CD14-positive monocyte (primary cell): ENCODE measurements at regions not wholly inside any gene's neighbourhood (a gene's known extent, or its start where the extent isn't known, plus 50 kb on each side); places are given as distances from the start of the nearest gene placed in this dataset.

Experiments
- DNase-seq, 3 donors: peaks; one replicate each; pipeline ENCODE4 v3.0.0-alpha.2; 2011 to 2022
- H2AFZ ChIP-seq: 2 replicates; pipeline ENCODE4 v1.6.0; 2012; ENCODE audit warnings: mild to moderate bottlenecking, low read depth, low read length, inconsistent platforms; ENCODE audit not compliant: insufficient read depth, poor library complexity, severe bottlenecking
- H3K27ac ChIP-seq, 2 donors: 1 replicate in 1 of 2; 2 replicates in 1 of 2; pipeline ENCODE4 v1.5.1; 2012 to 2013; ENCODE audit warnings: low read length in 2 of 2, control low read depth in 1 of 2, inconsistent platforms in 1 of 2, low read depth in 1 of 2, mild to moderate bottlenecking in 1 of 2
- H3K27me3 ChIP-seq, 2 donors: one replicate each; pipeline versions ENCODE4 v1.6.0 to v1.6.1; 2011 to 2013; ENCODE audit warnings: low read length in 2 of 2; ENCODE audit not compliant: control insufficient read depth in 2 of 2, insufficient read depth in 2 of 2
- H3K36me3 ChIP-seq, 2 donors: replicated peaks in 1 of 2; 1 replicate in 1 of 2; 2 replicates in 1 of 2; pipeline versions ENCODE4 v1.5.1 to v1.6.1; 2012 to 2013; ENCODE audit warnings: low read length in 2 of 2, control low read depth in 1 of 2, inconsistent platforms in 1 of 2, mild to moderate bottlenecking in 1 of 2; ENCODE audit not compliant: insufficient read depth in 2 of 2, control insufficient read depth in 1 of 2
- H3K4me1 ChIP-seq, 2 donors: 1 replicate in 1 of 2; 2 replicates in 1 of 2; pipeline versions ENCODE4 v1.5.1 to v1.6.1; 2012 to 2013; ENCODE audit warnings: low read length in 2 of 2, control low read depth in 1 of 2, inconsistent platforms in 1 of 2, mild to moderate bottlenecking in 1 of 2, moderate library complexity in 1 of 2; ENCODE audit not compliant: insufficient read depth in 2 of 2, control insufficient read depth in 1 of 2
- H3K4me2 ChIP-seq: replicated peaks from 2 replicates; pipeline ENCODE3; 2012; ENCODE audit warnings: low read length, moderate library complexity, mild to moderate bottlenecking; ENCODE audit not compliant: poor library complexity, severe bottlenecking; ENCODE audit errors: extremely low read depth
- H3K4me3 ChIP-seq, 3 experiments: fragments of 200-600 bp in 1 of 3; sonication (generic) in 1 of 3; replicated peaks in 1 of 3; 1 replicate in 2 of 3; 2 replicates in 1 of 3; pipeline ENCODE4 v1.5.1; 2011 to 2013; ENCODE audit warnings: low read length in 3 of 3, mild to moderate bottlenecking in 3 of 3, control low read depth in 2 of 3, low read depth in 2 of 3, inconsistent platforms in 1 of 3, moderate library complexity in 1 of 3
- H3K79me2 ChIP-seq: 2 replicates; pipeline ENCODE4 v1.6.0; 2012; ENCODE audit warnings: mild to moderate bottlenecking, control low read depth, inconsistent platforms, low read length, moderate library complexity; ENCODE audit not compliant: insufficient read depth
- H3K9ac ChIP-seq: 2 replicates; pipeline ENCODE4 v1.6.0; 2017; ENCODE audit warnings: low read length, mild to moderate bottlenecking; ENCODE audit not compliant: insufficient read depth, poor library complexity, severe bottlenecking
- H3K9me3 ChIP-seq, 2 donors: replicated peaks in 1 of 2; 1 replicate in 1 of 2; 2 replicates in 1 of 2; pipeline versions ENCODE4 v1.5.1 to v1.6.1; 2012 to 2013; ENCODE audit warnings: low read length in 2 of 2, control low read depth in 1 of 2; ENCODE audit not compliant: control insufficient read depth in 1 of 2, insufficient read depth in 1 of 2
- H4K20me1 ChIP-seq: 2 replicates; pipeline ENCODE4 v1.6.0; 2012; ENCODE audit warnings: mild to moderate bottlenecking, low read length, control low read depth, moderate library complexity; ENCODE audit not compliant: insufficient read depth
- H3K27ac Mint-ChIP-seq, 7 donors: one replicate each; pipeline ENCODE4 v1.8.0; 2020; ENCODE audit warnings: mild to moderate bottlenecking in 7 of 7, mixed read lengths in 7 of 7, moderate library complexity in 6 of 7, inconsistent platforms in 2 of 7
- H3K27me3 Mint-ChIP-seq, 3 donors: one replicate each; pipeline ENCODE4 v1.8.0; 2021 to 2022; ENCODE audit warnings: low read depth in 3 of 3, mild to moderate bottlenecking in 3 of 3, mixed read lengths in 3 of 3, moderate library complexity in 3 of 3, inconsistent platforms in 1 of 3
- H3K36me3 Mint-ChIP-seq, 2 donors: one replicate each; pipeline ENCODE4 v1.8.0; 2020; ENCODE audit warnings: mixed read lengths in 2 of 2, inconsistent platforms in 1 of 2, mild to moderate bottlenecking in 1 of 2
- H3K4me1 Mint-ChIP-seq: one replicate; pipeline ENCODE4 v1.8.0; 2020; ENCODE audit warnings: mild to moderate bottlenecking, mixed read lengths
- H3K4me3 Mint-ChIP-seq, 2 donors: one replicate each; pipeline ENCODE4 v1.8.0; 2020; ENCODE audit warnings: mild to moderate bottlenecking in 2 of 2, mixed read lengths in 2 of 2, moderate library complexity in 1 of 2
- H3K9me3 Mint-ChIP-seq, 7 donors: one replicate each; pipeline ENCODE4 v1.8.0; 2020 to 2022; ENCODE audit warnings: mixed read lengths in 7 of 7, mild to moderate bottlenecking in 6 of 7, moderate library complexity in 6 of 7, inconsistent platforms in 2 of 7
- WGBS: methylation state at CpG from one replicate; pipeline ENCODE4 v1.1.5; 2013; ENCODE audit warnings: missing lambda C conversion rate; ENCODE audit not compliant: insufficient coverage; 5-methylcytosine and 5-hydroxymethylcytosine counted together
- intact Hi-C, 2 donors: fragments of 100-400 bp; cut with micrococcal nuclease; formaldehyde crosslinking; loops; one replicate each; pipeline versions ENCODE4 v1.15.0 to v1.15.1; 2023
- TF ChIP-seq, protein P1 (sequence below): fragments of 200-600 bp; IDR thresholded peaks from one replicate; pipeline ENCODE4 v1.8.0; 2022; ENCODE audit warnings: antibody characterized with exemption, mild to moderate bottlenecking

DNA sequence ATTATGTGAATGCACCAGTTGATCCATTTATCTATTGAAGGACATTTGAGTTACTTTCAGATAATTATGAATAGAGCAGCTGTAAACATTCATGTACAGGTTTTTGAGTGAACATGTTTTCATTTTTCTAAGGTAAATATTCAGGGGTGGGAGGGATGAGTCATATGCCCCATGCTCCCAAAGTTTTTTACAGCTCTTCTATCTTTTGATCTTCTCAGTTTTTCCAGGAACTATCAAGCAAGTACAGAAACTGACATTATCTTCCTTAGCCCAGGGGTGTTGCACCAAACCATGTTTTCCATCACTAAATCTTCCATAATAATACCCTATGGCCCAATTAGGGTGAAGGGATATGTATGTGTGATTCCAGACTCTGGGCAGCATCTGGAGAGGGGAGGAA, 384.5 kb downstream of the EMP1 start:
- Mint-ChIP-seq H3K36me3 (no peaks in the 10 kb centered on the region), H3K27ac (no peak overlapping the region), H3K9me3 (peaks cover 0 to 4% (median 0%) of the 10 kb centered on the region in 7 donors), H3K4me3 (no peak overlapping the region), H3K4me1 (no peaks in the 10 kb centered on the region), H3K27me3 (peaks cover 0 to 4% (median 0%) of the 10 kb centered on the region in 3 donors)
- Histone ChIP-seq H3K4me3 (no peak overlapping the region), H3K79me2 (no peaks in the 10 kb centered on the region), H2AFZ (no peak overlapping the region), H3K4me2 (no peak overlapping the region), H3K36me3 (no peaks in the 10 kb centered on the region), H4K20me1 (no peaks in the 10 kb centered on the region), H3K9me3 (no peaks in the 10 kb centered on the region), H3K27ac (no peak overlapping the region), H3K9ac (no peak overlapping the region), H3K27me3 (no peaks in the 10 kb centered on the region), H3K4me1 (no peaks in the 10 kb centered on the region)
- intact Hi-C loops: no loop called here
- no peak for DNase-seq
- TF ChIP-seq, protein P1, sequence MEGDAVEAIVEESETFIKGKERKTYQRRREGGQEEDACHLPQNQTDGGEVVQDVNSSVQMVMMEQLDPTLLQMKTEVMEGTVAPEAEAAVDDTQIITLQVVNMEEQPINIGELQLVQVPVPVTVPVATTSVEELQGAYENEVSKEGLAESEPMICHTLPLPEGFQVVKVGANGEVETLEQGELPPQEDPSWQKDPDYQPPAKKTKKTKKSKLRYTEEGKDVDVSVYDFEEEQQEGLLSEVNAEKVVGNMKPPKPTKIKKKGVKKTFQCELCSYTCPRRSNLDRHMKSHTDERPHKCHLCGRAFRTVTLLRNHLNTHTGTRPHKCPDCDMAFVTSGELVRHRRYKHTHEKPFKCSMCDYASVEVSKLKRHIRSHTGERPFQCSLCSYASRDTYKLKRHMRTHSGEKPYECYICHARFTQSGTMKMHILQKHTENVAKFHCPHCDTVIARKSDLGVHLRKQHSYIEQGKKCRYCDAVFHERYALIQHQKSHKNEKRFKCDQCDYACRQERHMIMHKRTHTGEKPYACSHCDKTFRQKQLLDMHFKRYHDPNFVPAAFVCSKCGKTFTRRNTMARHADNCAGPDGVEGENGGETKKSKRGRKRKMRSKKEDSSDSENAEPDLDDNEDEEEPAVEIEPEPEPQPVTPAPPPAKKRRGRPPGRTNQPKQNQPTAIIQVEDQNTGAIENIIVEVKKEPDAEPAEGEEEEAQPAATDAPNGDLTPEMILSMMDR: no peak

DNA sequence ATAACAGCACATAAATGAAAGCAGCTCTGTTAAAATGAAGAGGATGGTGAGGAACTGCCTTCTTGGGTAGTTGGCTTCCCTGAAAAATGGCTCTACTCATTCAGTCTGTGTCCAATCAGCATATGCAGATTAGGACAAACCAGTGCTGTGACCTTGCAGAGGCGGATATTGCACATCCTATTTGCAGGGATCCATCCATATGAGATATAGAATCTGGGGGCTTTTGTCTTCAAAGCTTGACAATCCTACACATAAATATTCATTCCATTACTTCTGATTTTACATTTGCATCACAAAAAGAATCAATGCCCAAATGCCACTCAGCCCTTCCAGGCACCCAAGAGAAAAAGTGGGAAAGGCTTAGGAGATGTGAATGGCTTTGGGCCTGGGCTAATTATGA, 383.7 kb downstream of the EMP1 start:
- Histone ChIP-seq H3K4me3 (no peak overlapping the region), H2AFZ (no peak overlapping the region), H3K4me2 (no peak overlapping the region), H4K20me1 (no peaks in the 10 kb centered on the region), H3K36me3 (no peaks in the 10 kb centered on the region), H3K27me3 (no peaks in the 10 kb centered on the region), H3K9ac (no peak overlapping the region), H3K4me1 (no peaks in the 10 kb centered on the region), H3K27ac (no peak overlapping the region), H3K9me3 (no peaks in the 10 kb centered on the region), H3K79me2 (no peaks in the 10 kb centered on the region)
- DNase-seq: no peak
- Mint-ChIP-seq H3K36me3 (no peaks in the 10 kb centered on the region), H3K4me1 (no peaks in the 10 kb centered on the region), H3K27ac (no peak overlapping the region), H3K4me3 (no peak overlapping the region), H3K27me3 (peaks cover 0 to 4% (median 0%) of the 10 kb centered on the region in 3 donors), H3K9me3 (peaks cover 0 to 4% (median 0%) of the 10 kb centered on the region in 7 donors)
- TF ChIP-seq, protein P1: no peak
- WGBS: no CpG with 5 or more reads among the region's 1 CpG
- intact Hi-C loops: no loop called here
